ENCODE measurements at regions not wholly inside any gene's neighbourhood (a gene's known extent, or its start where the extent isn't known, plus 50 kb on each side); places are given as distances from the start of the nearest gene placed in this dataset.
"Not testable (repeated sequence)": the region's sequence is repeated elsewhere in the genome, so short reads cannot be mapped to it uniquely, and the experiment has no call there.

- H2AFZ ChIP-seq (ENCODE audit: low read length); H3K4me2 ChIP-seq (ENCODE audit: low read length); H3K36me3 ChIP-seq (ENCODE audit: insufficient read depth, low read length); H3K4me3 ChIP-seq (ENCODE audit: low read depth, low read length, poor library complexity, severe bottlenecking); intact Hi-C loops (cut with micrococcal nuclease; ENCODE audit: unreplicated experiment); H3K9me2 ChIP-seq (ENCODE audit: insufficient read depth, low read length); CTCF ChIA-PET (ENCODE audit: unreplicated experiment); H3K9me3 ChIP-seq (ENCODE audit: low read length); H3K27ac ChIP-seq (ENCODE audit: low read depth, low read length, poor library complexity, severe bottlenecking); H3K4me1 ChIP-seq (ENCODE audit: insufficient read depth, low read length, poor library complexity, severe bottlenecking); H3K79me2 ChIP-seq (ENCODE audit: insufficient read depth, low read depth, low read length); DNase-seq (ENCODE audit: low spot score); H4K20me1 ChIP-seq (ENCODE audit: insufficient read depth, low read length); POLR2A ChIA-PET; BruUV-seq (replicated peaks): not testable (repeated sequence)
Observed at GRCh38 chr21:7743940-7744339, 2777.4 kb upstream of the TPTE start.

GRCh38 chr21:7744406-7745099 lies 2776.8 kb upstream of the TPTE start:
- H3K4me2 ChIP-seq (ENCODE audit: low read length); DNase-seq (ENCODE audit: low spot score); CTCF ChIA-PET (ENCODE audit: unreplicated experiment); H4K20me1 ChIP-seq (ENCODE audit: insufficient read depth, low read length); H3K4me3 ChIP-seq (ENCODE audit: low read depth, low read length, poor library complexity, severe bottlenecking); H2AFZ ChIP-seq (ENCODE audit: low read length); H3K9me2 ChIP-seq (ENCODE audit: insufficient read depth, low read length); H3K27ac ChIP-seq (ENCODE audit: low read depth, low read length, poor library complexity, severe bottlenecking); H3K9me3 ChIP-seq (ENCODE audit: low read length); POLR2A ChIA-PET; H3K36me3 ChIP-seq (ENCODE audit: insufficient read depth, low read length); H3K4me1 ChIP-seq (ENCODE audit: insufficient read depth, low read length, poor library complexity, severe bottlenecking); intact Hi-C loops (cut with micrococcal nuclease; ENCODE audit: unreplicated experiment); BruUV-seq (replicated peaks); H3K79me2 ChIP-seq (ENCODE audit: insufficient read depth, low read depth, low read length): not testable (repeated sequence)

DNA sequence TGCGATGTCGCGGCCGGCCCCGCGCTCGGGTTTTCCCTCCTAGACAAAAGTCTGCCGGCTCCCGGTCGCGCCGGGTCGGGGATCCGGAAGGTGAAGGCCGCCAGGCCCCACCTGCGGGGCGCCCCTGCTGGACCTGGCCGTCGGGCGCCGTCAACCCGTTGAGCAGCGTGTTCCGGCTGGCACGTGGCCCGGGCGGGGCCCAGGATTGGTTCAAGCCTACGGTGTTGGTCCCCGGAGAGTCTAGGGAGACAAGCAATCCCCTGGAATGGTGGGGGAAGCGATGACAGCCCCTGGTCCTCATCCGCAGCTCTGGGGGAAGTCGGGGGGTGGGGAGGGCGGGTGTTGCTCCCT lies 2776.3 kb upstream of the TPTE start:
- H3K36me3 ChIP-seq (ENCODE audit: insufficient read depth, low read length); BruUV-seq (replicated peaks); H4K20me1 ChIP-seq (ENCODE audit: insufficient read depth, low read length): not testable (repeated sequence)

GRCh38 chr21:7747964-7748363 lies 2773.4 kb upstream of the TPTE start:
- H3K79me2 ChIP-seq (ENCODE audit: insufficient read depth, low read depth, low read length); H3K4me2 ChIP-seq (ENCODE audit: low read length); DNase-seq (ENCODE audit: low spot score); H2AFZ ChIP-seq (ENCODE audit: low read length); H3K27ac ChIP-seq (ENCODE audit: low read depth, low read length, poor library complexity, severe bottlenecking); H3K9me2 ChIP-seq (ENCODE audit: insufficient read depth, low read length); BruUV-seq (replicated peaks); CTCF ChIA-PET (ENCODE audit: unreplicated experiment); H4K20me1 ChIP-seq (ENCODE audit: insufficient read depth, low read length); H3K36me3 ChIP-seq (ENCODE audit: insufficient read depth, low read length); POLR2A ChIA-PET; H3K9me3 ChIP-seq (ENCODE audit: low read length); H3K4me3 ChIP-seq (ENCODE audit: low read depth, low read length, poor library complexity, severe bottlenecking); H3K4me1 ChIP-seq (ENCODE audit: insufficient read depth, low read length, poor library complexity, severe bottlenecking); intact Hi-C loops (cut with micrococcal nuclease; ENCODE audit: unreplicated experiment): not testable (repeated sequence)

More for the DNA sequence above, 2776.3 kb upstream of the TPTE start:
- H3K9me2 ChIP-seq (ENCODE audit: insufficient read depth, low read length); H3K27ac ChIP-seq (ENCODE audit: low read depth, low read length, poor library complexity, severe bottlenecking); CTCF ChIA-PET (ENCODE audit: unreplicated experiment); H3K79me2 ChIP-seq (ENCODE audit: insufficient read depth, low read depth, low read length); H3K4me1 ChIP-seq (ENCODE audit: insufficient read depth, low read length, poor library complexity, severe bottlenecking); POLR2A ChIA-PET; H2AFZ ChIP-seq (ENCODE audit: low read length); H3K4me2 ChIP-seq (ENCODE audit: low read length); DNase-seq (ENCODE audit: low spot score); intact Hi-C loops (cut with micrococcal nuclease; ENCODE audit: unreplicated experiment); H3K9me3 ChIP-seq (ENCODE audit: low read length); H3K4me3 ChIP-seq (ENCODE audit: low read depth, low read length, poor library complexity, severe bottlenecking): not testable (repeated sequence)

- POLR2A ChIA-PET; H3K4me2 ChIP-seq (ENCODE audit: low read length); H3K27ac ChIP-seq (ENCODE audit: low read depth, low read length, poor library complexity, severe bottlenecking); H3K79me2 ChIP-seq (ENCODE audit: insufficient read depth, low read depth, low read length); H3K4me3 ChIP-seq (ENCODE audit: low read depth, low read length, poor library complexity, severe bottlenecking); H4K20me1 ChIP-seq (ENCODE audit: insufficient read depth, low read length); H2AFZ ChIP-seq (ENCODE audit: low read length); H3K9me3 ChIP-seq (ENCODE audit: low read length); intact Hi-C loops (cut with micrococcal nuclease; ENCODE audit: unreplicated experiment); BruUV-seq (replicated peaks); H3K36me3 ChIP-seq (ENCODE audit: insufficient read depth, low read length); H3K9me2 ChIP-seq (ENCODE audit: insufficient read depth, low read length); CTCF ChIA-PET (ENCODE audit: unreplicated experiment); DNase-seq (ENCODE audit: low spot score); H3K4me1 ChIP-seq (ENCODE audit: insufficient read depth, low read length, poor library complexity, severe bottlenecking): not testable (repeated sequence)
Observed at GRCh38 chr21:7752611-7753010, 2768.8 kb upstream of the TPTE start.

GRCh38 chr21:7753380-7753877 lies 2768.0 kb upstream of the TPTE start:
- H3K9me2 ChIP-seq (ENCODE audit: insufficient read depth, low read length); H3K4me3 ChIP-seq (ENCODE audit: low read depth, low read length, poor library complexity, severe bottlenecking); H3K27ac ChIP-seq (ENCODE audit: low read depth, low read length, poor library complexity, severe bottlenecking); H3K4me1 ChIP-seq (ENCODE audit: insufficient read depth, low read length, poor library complexity, severe bottlenecking); H3K36me3 ChIP-seq (ENCODE audit: insufficient read depth, low read length); intact Hi-C loops (cut with micrococcal nuclease; ENCODE audit: unreplicated experiment); H3K4me2 ChIP-seq (ENCODE audit: low read length); CTCF ChIA-PET (ENCODE audit: unreplicated experiment); H4K20me1 ChIP-seq (ENCODE audit: insufficient read depth, low read length); BruUV-seq (replicated peaks); DNase-seq (ENCODE audit: low spot score); H3K9me3 ChIP-seq (ENCODE audit: low read length); H3K79me2 ChIP-seq (ENCODE audit: insufficient read depth, low read depth, low read length); H2AFZ ChIP-seq (ENCODE audit: low read length); POLR2A ChIA-PET: not testable (repeated sequence)

GRCh38 chr21:7769985-7770384 lies 2751.4 kb upstream of the TPTE start:
- H3K4me1 ChIP-seq (ENCODE audit: insufficient read depth, low read length, poor library complexity, severe bottlenecking); H3K4me3 ChIP-seq (ENCODE audit: low read depth, low read length, poor library complexity, severe bottlenecking); H2AFZ ChIP-seq (ENCODE audit: low read length); BruUV-seq (replicated peaks); H3K9me3 ChIP-seq (ENCODE audit: low read length); CTCF ChIA-PET (ENCODE audit: unreplicated experiment); H3K79me2 ChIP-seq (ENCODE audit: insufficient read depth, low read depth, low read length); H3K4me2 ChIP-seq (ENCODE audit: low read length); intact Hi-C loops (cut with micrococcal nuclease; ENCODE audit: unreplicated experiment); H3K27ac ChIP-seq (ENCODE audit: low read depth, low read length, poor library complexity, severe bottlenecking); POLR2A ChIA-PET; H3K36me3 ChIP-seq (ENCODE audit: insufficient read depth, low read length); DNase-seq (ENCODE audit: low spot score); H4K20me1 ChIP-seq (ENCODE audit: insufficient read depth, low read length); H3K9me2 ChIP-seq (ENCODE audit: insufficient read depth, low read length): not testable (repeated sequence)

Data from OCI-LY7 (cell line).